RCC 7860 (cell line): ENCODE measurements at regions not wholly inside any gene's neighbourhood (a gene's known extent, or its start where the extent isn't known, plus 50 kb on each side); places are given as distances from the start of the nearest gene placed in this dataset.

ENCODE experiments used
- DNase-seq: peaks from one replicate; pipeline ENCODE4 v3.0.0-alpha.2; 2015; ENCODE audit warnings: low spot score
- FAIRE-seq: peaks from 2 replicates; lab custom pipeline; 2012; peaks lifted over from hg19 to GRCh38; lab: Jason Lieb, UNC

DNA sequence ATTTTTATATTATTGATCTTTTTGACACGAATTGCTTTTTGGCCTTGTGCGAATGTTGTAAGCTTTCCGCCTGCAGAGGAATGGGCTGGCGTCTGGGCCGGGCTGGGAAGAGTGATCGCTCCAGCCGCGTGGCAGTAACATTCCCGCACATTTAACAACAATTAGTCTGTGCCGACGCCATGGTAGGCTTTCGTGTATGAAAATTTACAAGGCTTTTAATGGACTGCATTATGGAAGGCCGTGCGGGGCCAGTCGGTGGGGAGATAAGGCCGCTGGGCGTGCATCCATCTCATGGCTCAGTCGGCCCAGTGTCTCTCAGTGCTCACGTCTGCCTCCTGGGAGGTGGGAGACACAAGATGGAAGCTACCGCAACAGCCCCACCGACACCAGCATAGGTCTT is 142.2 kb downstream of the PHETA1 start:
- FAIRE-seq: no peak

DNA sequence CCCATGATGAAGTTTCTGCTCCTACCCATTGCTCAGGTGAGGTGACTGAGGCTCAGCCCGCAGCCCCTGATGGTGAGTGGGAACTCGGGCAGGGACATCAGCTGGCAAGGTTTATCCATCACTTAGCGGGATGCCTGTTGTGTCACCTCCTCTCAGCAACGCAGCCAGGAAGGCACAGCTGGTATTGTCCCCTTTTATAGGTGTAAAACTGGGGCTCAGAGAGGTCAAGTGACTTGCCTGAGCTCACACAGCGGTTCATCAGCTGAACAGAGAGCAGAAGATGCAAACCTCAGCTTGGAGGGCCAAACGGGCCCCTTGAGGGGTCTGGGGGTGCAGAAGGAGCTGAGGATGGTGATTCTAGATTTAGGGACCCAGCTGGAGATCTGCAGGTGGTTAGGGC is 143.6 kb downstream of the PHETA1 start:
- DNase-seq (no peak), FAIRE-seq (no peak)

More for the DNA sequence above, 142.2 kb downstream of the PHETA1 start:
- DNase-seq: no peak

DNA sequence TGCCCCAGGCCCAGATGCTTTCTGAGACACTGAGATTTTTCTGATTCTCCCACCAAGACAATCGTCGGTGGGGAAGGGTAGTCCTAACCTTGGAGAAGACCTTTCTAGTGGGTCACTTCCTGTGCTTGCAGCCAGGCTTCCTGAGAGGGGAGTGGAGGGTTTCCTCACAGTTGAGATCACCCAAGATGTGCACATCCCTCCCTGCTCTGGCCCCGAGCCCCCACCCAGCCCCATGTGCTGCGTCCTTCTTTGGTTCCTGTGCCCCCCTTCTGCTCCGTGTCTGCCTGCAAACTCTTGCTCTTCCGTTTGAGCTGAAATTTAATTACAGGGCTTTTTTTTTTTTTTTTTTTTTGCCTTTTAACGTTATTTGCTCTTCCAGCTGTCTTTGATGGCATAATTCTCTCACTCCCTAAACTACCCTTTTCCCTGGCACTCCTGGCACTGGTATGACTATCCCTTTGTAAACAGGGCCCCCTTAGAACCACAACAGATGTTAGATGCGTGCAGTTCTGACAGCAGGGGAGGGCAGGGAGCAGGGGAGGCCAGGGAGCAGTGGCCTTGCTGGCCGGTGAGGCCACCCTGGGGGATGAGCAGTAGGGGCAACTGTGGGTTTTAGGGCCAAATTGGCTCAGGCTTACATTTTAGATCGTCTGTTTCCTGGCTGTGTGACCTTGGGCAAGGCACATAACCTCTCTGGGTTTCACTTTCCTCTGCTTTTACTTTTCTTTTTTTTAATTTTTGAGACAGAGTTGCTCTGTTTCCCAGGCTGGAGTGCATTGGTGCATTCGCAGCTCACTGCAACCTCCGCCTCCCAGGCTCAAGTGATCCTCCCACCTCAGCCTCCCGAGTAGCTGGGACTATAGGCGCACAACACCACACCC is 144.5 kb downstream of the PHETA1 start:
- DNase-seq (no peak), FAIRE-seq (no peak)

DNA sequence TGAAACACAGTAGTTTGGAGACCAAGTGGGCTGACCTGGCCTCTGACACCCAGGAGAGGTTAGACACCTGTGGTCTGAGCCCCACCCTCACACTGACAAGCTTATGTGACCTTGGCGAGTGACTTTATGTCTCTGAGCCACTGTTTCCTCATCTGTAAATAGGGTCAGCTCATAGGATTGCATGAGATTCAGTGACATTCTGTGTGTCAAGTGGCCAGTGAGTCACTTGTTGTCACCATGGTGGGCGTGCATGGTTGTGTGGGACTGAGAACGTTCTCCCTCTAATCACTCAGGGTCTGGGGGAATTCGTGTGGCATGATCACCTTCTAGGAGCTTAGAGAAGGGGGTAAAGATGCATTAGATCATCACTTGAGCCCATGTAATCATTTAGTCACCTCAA is 146.4 kb downstream of the PHETA1 start:
- FAIRE-seq (no peak), DNase-seq (no peak)

DNA sequence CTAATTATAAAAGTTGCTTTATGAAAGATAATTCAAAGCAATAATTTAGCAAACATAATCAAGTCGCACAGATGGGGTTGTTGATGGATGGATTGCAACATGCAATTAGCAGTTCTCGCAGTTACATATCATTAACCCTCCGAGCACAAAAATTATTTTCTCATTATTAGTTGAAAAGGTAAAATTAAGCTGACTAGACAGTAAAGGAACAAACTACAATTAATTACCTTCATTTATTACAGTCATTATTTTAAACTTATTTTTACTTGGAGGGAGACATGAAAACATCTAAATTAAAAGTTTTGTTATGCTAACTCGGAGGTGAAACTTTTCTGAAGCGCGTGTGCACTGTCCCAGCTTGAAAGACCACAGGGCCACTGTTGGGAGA is 146.9 kb downstream of the PHETA1 start:
- FAIRE-seq (no peak), DNase-seq (no peak)

DNA sequence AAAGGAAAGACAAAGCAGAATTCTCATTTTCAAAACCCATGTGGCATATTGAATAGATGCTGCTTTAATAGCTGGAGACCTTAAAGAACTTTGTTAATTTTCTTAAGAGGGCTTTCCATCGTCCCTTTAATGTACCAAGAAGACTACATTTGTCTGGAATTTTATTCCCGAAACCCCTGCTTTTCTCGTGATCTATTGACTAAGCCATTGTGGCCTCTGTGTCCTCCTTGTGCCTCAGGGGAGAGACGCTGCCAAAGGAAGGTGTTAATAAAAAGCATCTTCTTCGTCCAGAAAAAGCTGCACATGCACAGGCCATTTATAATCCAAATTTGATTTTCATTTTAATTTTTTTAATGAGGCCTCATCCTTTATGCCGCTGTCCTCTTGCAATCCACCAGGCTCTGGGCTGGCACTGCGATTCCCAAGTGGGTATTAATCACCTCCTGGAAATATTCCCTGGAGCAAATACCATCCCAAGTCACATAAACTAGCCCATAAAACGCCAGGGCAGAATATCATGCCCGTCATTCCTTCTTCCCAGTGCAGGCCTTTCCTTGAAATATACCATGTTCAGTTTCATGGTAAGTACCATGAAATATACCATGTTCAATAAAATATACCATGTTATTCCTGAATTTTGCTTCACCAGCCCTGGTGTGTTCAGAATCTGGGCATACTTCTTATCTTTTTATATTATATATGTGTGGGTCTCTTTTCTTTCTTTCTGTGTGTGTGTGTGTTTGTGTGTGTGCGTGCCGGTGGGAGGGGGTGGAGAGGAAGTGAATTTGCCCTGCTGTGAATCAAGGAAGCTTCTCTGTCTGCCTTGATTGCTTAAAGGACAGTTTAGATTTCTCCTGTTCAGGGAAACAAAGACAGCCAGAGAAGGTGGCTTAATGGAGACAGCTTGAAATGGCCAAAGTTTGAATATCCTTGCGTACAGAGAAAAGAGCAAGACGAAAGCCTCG is 147.6 kb downstream of the PHETA1 start:
- no peak for FAIRE-seq

DNA sequence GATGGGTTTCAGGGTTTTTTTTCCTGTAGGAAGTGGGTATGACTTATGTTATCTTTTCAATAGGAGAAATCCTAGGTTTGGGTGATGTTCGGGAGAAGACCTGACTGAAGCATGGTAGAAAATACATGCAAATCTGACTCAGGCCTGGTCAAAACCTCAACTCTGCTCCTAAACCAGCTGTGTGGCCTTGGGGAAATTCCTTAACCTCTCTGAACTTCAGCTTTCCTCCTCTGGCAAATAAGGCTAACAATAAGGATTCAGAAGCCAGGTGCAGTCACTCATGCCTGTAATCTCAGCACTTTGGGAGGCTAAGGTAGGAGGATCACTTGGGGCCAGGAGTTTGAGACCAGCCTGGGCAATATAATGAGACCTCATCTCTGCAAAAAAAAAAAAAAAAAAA is 148.5 kb downstream of the PHETA1 start:
- DNase-seq (no peak), FAIRE-seq (no peak)

More for the DNA sequence above, 147.6 kb downstream of the PHETA1 start:
- no peak for DNase-seq

DNA sequence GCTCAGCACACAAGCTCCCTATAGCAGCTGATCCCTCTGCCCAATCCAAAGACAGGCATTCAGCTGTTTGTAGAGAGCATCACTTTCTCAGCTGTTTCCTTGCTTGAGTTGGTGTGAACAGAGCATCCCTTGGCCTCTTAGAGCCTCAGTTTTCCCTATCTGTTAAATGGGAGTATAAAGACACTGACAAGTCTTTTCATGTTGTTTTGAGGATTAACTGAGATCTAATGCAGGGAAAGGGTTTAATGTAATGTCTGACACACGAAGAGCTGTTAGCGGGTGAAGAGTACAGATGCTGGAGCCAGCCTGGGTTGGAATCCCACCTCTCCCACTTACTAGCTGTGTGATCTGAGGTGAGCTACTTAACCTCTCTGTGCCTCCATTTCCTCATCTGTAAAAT is 149.5 kb downstream of the PHETA1 start:
- no peak for DNase-seq
- FAIRE-seq: no peak

DNA sequence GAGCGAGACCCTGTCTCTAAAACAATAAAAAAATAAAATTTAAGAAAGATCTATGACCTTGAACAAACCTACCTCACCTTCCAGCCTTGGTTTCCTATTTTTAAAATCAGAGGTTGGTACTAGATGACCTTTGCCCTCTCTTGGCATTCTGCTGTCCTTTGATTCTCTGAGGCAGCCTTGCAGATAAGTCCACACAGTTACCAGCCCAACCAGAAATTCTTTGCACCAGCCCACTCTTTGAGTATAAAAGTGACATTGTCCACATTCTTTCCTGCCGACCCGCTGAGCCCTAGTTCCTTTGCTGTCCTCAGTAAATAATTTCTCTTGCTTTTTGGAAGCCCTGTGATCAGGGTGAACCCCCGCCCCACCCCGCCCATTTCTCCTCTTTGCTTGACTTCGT is 150.4 kb downstream of the PHETA1 start:
- DNase-seq: no peak
- no peak for FAIRE-seq

DNA sequence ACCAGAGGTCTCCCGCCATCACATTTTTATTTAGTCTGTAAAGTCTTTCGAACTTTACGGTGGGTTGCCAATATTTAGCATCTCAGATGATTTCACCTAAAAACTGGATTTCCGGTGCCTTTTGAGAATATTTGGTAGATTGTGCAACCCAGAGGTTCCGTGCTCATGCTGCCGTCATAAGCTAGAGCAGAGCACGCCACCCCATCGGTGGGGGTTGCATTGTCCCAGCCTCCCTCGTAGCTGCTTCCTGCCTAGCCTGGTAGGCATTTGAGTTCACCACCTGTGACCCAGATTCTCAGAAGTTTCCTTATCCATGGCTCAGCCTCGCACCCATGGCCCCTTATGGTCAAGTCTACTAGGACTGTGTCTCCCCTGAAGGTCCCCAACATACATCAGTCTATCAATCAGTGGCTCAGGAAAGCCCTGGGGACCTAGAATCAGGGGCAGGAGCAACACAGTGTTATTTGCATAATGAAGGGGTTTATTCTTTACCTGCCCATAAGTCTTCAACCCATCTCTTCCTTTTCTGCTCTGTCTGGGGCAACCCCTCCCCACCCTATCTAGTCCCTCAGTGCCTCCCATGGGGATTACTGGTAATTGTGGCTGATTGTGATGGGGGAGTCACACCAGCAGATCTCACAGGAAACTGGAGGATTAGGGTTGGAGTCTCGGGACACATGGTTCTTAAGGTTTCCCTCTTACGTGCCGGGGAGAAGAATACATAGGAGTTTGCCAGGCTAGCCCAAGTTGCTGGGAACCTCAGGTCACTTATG is 152.3 kb downstream of the PHETA1 start:
- FAIRE-seq (no peak), DNase-seq (no peak)

DNA sequence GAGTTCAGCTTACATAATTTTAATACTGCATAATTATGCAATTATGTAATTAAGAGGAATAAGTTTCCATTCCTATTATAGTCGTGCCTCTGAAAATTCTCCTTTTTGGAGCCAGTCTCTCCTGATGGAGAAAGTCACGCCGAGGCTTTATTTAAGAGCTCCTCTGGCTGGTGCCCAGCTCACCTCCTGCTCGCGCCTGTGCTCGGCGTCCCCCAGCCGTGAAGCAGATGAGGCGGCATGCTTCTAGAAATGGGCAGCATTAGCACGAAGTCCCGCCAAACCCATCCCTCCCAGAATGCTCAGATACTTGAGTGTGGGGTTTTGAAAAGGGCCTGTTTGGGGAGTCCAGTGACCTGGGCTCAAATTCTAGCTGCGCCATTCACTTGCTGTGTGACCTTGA is 153.0 kb downstream of the PHETA1 start:
- FAIRE-seq: no peak

DNA sequence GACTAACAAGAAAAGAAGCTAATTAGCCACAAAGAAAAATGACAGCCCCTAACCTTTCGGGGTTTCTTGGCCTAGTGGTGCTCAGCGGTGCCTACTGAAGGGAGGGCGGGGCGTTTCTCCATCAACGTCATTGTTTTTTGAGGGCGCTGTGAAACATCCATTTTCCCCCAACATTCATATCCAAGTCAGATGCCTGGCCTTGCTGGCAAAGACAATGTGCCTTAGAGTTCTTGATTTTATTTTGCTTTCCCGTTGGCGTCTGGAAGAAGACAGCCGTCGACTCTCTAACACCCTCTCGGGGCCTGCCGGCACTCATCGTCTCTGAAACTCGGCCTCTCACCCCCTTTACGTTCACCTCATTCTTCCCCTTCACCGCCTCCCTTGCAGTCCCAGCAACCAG is 154.5 kb downstream of the PHETA1 start:
- DNase-seq: no peak
- no peak for FAIRE-seq

More for the DNA sequence above, 153.0 kb downstream of the PHETA1 start:
- DNase-seq: no peak

DNA sequence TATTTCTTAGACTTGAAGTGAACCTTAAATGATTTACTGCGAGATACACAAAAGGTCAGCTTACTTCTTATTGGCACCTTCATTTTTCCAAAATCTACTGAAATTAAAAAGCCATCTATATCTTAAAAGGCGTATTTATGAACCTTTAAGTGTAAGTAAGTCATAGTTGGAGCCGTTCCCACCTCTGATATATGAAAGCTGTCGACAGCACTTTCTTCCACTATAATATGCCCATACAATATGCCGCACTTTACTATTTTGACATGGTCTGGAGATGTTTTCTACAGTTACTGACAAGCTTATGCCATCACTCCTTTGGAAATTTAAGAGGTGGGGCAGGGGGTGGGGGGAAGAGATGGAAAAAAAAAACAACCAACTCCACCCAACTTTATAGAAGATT is 155.3 kb downstream of the PHETA1 start:
- FAIRE-seq: no peak
- DNase-seq: no peak

DNA sequence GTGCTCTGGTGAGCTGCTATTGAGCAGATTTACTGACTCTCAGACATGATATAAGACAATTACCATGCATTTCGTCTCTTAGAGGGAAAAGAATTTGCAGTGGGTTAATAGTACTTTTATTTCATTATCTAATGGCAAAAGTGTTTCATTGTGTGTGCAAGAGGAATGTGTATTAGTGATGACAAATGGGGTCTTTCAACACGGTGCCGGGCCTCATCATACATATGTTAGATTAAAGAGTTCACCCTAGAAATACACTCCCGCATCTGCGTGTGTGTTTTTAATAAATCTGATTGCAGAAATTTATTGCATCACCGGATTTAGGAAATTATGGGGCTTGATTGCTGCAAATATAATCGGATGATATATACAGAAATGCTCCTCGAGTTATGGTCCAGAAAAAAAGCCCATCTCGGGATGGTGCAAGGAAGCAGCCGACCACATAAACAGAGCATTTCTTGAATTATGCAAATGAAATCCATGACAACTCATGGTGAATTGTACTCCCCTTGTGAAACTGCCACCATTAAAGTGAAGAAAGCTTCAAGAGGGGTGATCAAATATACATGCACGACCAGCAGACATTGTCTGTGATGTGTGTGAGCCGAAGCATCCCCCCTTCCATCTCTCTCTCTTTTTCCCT is 156.0 kb downstream of the PHETA1 start:
- no peak for DNase-seq
- FAIRE-seq: no peak

DNA sequence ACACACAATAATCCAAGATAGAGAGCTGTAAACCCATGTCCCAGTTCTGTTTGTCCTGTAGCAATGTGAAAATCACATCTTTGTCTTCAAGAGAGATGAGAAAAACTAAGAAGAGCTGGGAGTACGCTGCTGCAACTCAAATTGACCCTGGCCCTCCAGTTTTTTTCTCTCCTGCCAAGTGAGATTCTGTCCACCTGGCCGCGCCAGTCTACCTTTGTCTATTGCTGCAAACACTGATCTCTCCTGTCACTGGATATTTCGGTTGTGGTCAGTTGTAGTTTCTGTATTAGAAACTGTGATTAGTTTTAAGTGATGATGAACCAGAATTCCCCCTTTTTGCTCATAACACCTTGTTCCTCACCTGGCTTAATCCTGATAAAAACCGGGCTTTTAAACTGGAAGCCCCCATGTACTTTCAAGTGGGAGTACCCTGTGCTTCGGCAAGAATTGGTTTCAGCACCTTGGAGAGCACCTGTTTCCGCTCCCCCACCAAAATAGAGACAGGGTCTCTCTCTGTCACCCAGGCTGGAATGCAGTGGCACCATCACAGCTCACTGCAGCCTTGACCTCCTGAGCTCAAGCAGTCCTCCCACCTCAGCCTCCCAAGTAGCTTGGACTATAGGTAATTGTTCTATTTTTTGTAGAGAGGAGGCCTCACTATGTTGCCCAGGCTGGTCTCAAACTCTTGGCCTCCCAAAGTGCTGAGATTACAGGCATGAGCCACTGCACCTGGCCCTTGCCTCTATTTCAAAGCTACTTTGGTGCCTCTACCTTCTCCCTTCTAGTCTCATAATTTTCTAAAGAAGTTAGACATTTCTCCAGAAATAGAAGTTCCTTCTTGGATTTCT is 156.8 kb downstream of the PHETA1 start:
- DNase-seq: no peak
- FAIRE-seq: no peak

DNA sequence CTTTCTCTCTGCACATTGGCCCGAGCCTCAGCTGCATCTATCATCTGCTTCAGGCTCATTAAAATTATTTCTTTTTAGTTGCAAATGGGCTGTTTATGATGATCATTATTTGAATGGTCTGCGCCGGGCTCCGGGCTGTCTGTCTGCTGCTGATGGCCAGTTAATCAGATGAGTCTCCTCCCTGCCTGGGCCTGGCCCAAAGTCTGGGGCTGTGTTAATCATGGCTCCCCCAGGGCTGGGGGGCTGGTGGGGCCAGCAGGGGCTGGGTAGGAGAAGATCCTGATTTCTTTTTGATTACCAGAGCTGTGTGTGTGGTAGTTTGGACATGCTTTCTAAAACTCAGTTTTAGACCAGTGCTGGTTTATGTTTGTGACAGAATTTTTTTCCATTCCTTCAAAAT is 159.1 kb downstream of the PHETA1 start:
- FAIRE-seq (no peak), DNase-seq (no peak)

DNA sequence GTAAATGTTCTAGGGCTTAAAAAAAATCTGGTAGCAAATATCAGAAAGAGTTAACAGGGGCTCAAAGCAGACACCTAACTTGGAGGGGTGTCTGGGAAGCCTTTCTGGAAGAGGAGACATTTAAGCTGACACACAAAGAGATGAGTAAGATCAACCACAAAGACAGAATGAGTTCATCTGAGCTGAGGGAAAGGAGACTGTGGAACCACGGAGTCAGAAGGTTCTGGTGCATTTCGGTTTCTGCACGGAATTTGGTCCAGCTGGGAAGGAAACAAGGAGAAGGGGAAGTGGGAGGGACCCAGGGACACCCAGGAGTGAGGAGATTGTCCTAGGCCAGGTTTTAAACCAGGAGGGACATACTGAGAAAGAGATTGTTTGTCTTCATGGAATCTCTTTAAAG is 161.1 kb downstream of the PHETA1 start:
- FAIRE-seq: no peak
- DNase-seq: no peak

DNA sequence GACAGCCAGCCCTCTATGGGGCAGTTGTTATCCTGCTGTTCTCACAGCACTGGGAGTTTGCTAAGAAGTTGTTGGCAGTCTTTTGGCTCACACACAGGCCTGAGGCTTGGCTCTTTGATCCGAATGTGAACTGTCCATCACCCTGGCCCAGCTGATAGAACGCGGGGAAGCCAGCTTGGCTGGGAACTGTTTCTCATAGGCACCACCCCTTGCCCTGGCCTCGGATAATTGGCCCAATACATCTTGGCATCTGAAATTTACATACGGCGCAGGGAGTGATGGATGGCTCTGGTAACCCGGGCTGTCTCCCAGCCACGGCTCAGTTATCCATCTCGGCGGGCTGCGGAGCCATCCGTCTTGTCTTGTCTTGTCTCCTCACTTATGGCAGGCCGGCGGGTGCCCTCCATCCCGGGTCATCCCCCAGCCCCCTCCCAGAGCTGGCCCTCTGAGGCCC is 164.1 kb downstream of the PHETA1 start:
- FAIRE-seq (no peak), DNase-seq (no peak)

DNA sequence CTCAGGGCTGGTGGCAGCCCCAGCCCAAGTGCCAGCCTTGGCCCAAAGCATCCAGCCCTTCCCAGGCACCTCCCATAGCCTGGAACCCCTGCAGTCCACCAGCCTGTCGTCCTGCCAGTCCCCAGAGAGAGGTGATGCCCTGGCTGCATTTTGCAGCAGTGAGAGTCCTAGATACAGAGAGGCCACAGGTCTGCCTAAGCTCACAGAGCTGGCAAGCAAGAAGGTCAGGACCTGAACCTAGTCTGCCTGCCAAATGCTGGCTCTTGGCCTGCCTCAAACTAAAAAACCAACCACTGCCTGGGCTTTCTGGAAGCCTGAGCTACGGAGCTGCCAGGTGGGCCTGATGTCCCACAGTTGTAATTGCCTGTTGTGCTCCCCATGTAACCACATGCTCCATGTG is 164.9 kb downstream of the PHETA1 start:
- DNase-seq (no peak), FAIRE-seq (no peak)

DNA sequence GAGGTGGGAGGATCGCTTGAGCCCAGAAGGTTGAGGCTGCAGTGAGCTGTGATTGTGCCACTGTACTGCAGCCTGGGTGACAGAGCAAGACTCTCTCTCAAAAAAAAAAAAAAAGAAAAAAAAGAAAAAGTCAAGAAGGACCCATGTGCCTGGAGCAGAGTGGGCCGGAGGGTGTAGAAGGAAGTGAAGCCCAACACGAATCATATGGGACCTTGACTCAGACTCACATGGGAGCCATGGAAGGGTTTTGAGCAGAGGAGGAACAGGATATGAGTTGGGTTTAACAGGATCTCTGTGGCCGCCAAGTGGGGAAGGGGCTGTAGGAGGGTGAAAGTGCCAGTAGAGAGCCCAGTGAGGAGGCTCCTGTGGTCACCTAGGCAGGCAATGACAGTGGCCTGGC is 165.4 kb downstream of the PHETA1 start:
- DNase-seq (no peak), FAIRE-seq (no peak)
